Medulla oblongata (tissue), 1 donor: ENCODE measurements at regions not wholly inside any gene's neighbourhood (a gene's known extent, or its start where the extent isn't known, plus 50 kb on each side); places are given as distances from the start of the nearest gene placed in this dataset.
A peak's percentile ranks its signal among the peaks of the same experiment; 100 is the strongest.

Experiments
- DNase-seq: peaks from one replicate; pipeline ENCODE4 v3.0.0-alpha.2; 2015; ENCODE audit errors: extremely low spot score

DNA sequence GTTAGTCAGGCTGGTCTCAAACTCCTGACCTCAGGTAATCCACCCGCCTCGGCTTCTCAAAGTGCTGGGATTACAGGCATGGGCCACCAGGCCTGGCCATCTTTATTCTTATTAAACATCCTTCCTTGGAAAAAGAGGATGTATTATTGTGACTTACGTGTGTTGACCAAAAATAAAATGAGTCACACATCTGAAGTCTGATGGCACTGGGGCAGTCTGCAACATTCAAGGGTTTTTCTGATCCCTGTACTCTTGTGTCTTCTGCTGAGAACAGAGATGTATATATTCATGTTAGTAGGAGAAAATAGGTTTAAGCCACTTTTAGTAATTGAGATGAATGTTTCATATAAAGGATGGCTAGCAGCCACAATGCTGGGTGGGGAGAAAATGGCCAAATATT lies 129.9 kb upstream of the RIPOR2 start:
- no peak for DNase-seq

DNA sequence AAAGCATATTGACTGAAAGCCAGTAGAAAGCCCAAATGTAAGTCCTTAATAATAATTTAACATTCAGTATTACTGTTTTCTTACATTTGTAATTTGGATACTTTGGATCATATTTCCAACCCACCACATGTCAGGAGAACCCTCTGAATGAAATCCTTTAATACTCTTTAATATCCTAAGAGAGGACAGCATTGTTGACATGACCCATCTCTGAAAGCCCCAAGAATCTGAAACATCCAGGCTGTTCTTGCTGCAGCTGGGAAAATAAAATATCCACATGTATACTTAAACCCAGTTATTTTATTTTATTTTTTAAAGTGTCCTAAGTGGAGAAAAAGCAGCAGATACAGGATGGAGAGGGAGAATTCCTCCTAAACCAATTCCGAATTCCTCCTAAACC lies 130.8 kb upstream of the RIPOR2 start:
- no peak for DNase-seq

DNA sequence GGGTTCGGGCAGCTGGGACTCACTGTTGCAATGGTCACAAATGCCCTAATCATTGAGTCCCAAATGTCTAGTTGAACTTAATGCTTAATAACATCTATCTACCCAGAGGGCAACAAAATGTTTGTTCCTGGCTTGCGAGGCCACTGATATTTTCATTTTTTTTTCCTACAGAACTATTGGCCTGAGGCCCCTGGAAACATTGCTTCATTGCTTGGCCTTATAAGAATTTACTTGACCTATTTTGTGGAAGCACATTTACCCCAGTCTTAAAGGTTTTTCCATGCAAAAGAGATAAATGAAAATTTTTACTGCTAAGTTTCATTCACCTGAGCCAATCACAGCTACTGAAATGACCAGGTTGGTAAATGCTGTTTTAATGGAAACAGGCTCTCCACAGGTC lies 133.1 kb upstream of the RIPOR2 start:
- no peak for DNase-seq

DNA sequence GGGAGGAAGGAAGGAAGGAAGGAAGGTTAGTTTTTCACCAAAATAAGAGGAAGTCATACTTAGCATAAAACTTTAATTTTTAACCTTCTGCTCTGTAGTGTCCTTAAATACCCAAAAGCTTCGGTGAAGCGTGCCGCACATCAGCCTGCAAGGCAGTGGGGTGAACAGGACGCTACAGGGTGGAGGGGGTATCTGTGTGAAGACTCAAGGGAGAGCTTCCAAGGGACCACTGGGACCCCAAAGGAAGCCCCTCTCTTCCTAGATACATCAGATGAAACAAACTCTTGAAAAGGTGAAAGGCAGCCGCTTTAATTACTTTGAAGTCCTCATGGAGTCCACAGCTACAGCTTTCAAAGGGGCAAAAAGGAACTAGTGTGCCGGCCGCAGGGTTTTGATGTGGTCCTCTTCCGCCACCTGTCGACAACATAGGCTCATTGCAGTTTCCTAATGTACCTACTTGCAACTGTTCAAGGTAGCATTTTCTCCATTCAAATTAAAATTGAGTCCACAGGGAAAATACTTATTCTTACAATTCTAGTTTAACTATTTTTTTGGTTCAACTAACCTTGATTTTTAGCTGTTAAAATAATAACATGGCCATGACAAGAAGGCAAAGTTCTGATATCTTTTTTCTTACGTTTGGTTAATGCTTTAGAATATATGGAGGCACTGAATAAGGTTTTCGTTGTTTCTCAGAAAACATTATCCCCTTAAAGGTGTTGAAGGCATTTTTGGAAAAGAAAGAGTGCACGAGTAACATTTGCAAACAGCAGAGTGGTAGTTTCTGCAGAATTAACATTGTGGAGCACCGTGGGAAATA lies 135.0 kb upstream of the RIPOR2 start:
- peak; percentile 91 for DNase-seq

DNA sequence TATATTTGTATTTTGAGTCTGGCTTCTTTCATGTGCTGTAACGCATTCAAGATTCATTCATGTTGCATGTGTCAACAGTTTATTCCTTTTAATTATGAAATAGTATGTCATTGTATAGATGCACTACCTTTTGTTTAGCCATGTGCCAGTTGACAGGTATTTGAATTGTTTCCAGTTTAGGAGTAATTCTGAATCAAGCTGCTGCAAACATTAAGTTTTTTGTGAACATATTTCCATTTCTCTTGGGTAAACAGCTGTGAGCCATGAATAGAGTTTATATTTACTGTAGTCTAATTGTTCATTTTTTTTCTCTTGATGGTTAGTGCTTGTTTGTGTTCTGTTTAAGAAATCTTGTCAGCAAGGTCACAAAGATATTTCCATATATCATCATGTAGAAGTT lies 142.4 kb upstream of the RIPOR2 start:
- DNase-seq: no peak

DNA sequence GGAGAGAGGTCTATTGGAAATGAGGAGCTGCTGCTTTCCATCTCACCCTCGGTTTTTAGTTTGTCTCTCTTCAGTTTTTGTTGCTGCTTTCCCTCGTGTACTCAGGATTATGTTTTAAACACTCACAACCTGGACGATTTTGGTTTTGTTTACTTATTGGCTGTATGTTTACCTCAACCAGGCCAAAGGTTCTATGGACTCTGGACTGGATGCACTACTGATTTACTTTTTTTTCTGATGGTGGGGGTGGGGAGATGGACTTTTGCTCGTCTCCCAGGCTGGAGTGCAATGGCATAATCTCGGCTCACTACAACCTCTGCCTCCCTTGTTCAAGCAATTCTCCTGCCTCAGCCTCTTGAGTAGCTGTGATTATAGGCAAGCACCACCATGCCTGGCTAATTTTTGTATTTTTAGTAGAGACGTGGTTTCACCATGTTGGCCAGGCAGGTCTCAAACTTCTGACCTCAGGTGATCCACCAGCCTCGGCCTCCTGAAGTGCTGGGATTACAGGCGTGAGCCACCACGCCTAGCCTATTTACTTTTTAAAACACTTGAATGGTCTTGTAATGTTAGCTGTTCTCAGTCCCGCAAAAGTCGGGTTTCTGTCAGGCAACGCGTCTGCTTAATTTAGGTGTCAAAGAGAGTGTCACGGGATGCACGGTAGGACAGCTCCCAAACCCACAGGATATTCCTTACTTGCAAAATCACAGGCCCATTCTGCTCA lies 148.2 kb upstream of the RIPOR2 start:
- DNase-seq: no peak

DNA sequence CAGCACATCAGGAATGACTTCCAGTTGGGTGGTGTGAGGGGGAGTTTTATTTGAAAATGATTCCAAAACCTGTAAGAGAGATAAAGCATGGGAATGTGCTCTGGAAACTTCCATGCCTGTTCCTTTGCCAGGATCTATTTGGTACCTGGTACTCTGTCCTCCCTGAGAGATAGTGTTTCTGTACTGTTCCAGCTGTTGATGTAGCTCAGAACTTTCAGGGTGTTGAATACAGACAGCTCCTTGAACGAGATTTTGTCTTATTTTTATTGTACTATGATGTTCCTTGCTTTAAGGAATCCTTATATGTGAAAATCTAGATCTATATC lies 148.7 kb upstream of the RIPOR2 start:
- DNase-seq: no peak

DNA sequence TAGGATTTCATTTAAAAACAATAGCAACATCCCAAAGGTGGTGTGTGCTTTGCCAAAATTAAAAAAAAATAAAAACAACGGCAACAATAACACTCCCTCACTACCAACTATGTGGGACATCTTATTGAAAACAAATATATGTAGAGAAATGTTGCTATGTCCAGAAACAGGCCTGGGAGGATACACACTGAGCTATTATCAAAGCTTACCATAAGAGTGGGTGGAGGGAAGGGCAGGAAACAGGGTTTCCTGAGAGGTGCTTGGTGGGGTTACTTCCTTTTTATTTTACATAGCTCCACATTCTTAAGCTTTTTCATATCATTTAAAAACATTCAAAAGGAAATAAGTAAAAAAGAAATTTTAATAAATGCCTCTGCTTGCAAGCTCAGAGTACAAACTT lies 150.0 kb upstream of the RIPOR2 start:
- no peak for DNase-seq

DNA sequence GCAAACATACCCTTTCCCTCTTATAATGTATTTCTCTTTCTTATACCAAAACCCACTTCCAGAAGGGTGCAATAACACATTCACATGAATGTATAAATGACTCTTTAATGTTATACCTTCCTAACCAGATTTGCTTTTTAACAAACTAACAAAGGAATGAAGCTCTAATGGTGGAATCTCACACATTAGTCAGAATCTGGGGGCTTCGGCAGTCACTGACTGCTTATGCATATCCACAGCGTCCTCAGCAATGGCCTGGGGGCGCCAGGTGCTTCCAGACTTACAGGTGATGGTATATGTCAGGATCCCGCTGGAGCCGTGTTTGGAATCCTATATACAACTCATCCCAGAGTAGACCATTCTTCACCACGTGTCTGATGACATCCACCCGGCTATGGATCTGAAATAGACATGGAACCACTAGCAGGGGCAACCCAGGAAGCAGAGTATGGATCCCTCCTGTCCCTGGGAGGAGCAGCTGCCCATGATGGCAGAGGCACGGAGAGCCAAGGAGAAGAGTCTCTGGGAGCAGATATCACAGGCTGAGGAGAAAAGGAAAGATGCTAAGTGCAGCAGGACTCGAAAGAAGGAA lies 150.8 kb upstream of the RIPOR2 start:
- no peak for DNase-seq

DNA sequence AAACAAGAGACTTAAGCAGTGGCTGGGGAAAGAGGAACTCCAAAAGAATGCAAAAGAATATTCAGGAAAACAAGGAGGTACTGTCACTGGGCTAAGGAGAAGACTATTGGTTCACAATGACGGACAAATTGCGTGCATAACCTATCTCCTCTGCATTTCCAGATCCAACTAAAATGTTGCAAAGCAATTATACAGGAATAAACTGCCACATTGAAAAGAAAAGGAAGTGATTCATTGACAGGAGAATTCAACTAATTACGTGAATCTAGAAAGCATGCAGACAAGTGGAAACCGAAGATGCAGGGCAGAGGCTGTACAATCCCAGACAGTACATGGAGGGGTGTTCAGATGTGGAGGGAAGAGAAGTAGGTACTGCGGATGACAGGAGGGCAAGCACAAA lies 152.8 kb upstream of the RIPOR2 start:
- no peak for DNase-seq

DNA sequence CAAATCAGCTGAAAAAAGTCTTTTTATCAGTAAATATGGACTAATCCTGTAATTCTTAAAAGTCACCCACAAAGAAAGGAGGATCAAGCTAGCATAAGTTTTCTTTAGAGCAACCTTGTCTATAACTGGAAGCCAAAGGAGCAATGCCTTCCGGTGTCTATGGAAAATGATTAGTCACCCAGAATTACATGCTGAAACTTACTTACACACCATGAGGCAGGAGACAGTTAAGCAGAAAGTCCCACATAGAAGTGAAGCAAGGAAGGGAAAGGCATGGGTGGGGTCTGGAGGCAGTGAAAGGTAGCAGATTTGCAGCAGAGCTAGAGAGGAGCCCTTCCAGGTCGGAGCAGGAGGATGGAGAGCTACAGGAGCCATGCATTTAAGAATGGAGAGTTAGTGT lies 153.7 kb upstream of the RIPOR2 start:
- no peak for DNase-seq

DNA sequence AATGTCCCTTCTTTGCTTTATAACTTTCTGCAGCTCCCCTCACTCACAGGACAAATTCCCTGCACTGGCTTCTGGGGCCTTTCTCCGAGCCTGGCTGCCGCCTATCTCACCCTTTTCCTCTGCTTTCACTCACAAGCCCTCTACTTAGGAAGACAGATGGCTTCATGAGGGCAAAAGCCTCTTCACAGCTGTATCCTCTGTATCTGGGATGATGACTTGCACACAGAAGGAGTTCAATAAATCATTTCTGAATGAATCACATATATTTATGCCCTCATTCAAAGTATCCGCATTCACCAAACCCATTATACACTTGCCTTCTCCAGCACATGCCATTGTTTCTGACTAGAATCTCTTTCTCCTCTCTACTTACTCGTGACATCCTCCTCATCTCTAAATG lies 159.0 kb upstream of the RIPOR2 start:
- DNase-seq: no peak

DNA sequence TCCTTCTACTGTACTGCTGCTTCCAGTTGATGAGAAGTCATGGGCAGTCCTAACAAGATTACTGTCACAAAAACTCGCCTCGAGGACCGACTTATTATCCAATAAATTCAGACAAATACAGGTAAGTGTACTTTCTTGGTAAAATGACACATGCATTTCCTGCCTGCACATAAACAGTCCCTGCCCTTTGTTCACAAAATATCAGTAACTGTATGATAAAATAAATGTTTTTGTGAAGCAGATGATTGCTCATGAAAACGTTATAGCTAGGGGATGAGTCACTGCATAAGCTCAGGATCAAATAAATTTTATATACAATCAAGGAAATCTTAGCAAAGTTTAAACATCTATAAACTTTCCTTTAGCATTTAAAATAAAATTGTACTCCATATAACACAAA lies 164.5 kb upstream of the RIPOR2 start:
- DNase-seq: no peak

DNA sequence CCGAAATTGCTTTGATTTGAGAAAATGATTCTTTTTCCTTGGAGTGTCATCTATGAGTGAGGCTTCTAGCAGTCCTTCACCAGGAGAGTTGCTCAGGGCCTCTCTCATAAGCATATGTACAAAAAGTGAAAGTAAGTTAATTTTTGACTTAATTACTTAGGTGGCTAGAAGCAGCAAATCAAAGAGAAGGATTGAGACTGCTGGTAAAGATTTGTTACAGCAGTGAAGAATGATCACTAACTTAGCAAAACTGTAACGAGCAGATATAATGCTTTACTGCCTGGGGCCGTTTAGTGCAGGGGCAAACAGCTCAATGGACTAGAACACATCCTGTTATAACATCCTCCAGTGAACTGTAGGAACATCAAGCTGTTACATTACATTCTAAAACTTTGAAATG lies 167.8 kb upstream of the RIPOR2 start:
- DNase-seq: no peak

DNA sequence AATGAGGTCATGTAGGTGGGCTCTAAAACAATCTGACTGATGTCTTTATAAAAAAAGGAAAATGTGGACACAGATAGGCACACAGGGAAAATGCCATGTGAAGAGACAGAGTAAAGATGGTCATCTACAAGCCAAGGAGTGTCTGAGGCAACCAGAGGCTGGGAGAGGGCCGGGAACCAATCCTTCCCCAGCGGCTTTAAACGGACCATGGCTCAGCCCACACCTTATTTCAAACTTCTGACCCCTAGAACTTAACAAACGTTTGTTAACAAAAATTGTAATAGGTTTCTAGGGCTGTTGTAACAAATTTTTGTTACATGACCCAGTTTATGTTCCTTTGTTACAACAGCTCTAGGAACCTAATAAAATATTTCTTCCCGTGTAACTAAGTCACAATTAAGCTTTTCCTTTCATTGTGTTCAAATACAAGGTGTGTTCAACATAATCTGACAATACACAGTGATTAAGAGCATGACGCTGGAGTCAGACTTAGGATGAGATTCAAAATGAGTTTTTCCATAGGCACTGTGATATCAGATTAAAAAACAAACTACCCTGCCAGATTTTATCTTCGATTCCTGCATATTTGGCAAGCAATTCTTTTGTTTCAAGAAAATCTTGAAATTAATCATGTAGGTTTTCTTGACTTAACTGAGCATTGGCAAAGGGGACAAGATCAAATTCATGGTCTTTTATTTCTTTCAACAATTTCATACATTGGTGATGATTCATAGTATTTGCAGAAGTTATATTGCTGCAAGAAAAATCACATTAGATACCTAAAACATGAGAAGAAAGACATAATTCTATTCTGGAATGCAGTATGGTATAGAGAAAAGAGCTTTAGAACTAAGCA lies 169.5 kb upstream of the RIPOR2 start:
- DNase-seq: no peak

DNA sequence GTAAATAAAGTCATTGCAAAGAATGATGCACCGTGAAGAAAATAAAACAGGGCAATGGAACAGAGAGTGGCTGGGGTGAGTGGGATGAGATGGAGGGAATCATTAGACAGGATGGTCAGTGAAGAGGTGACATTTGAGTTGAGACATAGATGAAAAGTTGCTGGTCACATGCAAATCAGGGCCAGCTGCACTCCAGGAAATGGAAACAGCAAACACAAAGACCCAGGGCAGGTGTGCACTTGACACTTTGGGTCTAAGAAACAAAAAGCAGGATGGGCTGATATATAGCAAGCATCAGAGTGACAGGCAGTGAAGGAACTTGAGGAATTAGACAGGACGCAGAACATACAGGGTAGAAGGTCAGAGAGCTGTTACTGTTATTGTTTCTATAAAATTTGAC lies 171.5 kb upstream of the RIPOR2 start:
- DNase-seq: no peak

DNA sequence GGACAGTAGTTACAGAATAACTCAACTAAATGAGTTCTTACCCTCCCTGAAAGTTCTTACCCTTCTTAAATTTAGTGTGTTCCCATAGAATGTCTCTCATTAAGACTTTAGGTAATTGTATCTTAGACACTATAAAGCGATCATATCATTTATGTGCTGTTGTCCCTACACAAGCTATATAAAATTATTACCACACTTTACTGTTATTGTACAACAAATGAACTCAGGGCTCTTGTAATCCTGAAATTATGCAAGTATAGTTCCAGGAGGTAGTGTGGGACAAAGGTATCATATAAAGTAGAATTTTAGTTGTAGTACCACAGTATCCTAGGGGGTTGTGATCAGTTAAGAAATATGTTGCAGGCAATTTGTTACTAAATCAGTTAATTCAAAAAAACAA lies 167.4 kb upstream of the CARMIL1 start:
- no peak for DNase-seq

DNA sequence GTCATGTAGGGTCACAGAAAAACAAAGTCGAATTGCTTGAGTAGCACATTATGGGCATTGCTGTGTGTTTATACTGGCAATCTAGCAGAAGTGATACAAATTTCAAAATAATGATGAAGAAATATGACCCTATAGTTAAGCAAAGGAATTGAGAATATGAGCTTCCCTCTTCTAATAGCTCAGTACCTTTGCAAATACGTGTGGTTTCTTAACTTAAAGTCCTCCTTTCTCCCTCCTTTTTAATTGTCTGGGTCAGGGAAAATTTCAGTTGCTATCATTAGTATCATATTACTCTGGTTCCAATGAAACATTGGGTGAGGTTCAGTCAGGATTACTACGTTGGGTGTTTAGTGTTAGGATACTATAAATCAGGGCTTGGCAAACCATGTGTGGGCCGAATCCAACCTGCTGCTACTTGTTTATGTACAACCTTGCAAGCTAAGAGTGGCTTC lies 166.8 kb upstream of the CARMIL1 start:
- no peak for DNase-seq

DNA sequence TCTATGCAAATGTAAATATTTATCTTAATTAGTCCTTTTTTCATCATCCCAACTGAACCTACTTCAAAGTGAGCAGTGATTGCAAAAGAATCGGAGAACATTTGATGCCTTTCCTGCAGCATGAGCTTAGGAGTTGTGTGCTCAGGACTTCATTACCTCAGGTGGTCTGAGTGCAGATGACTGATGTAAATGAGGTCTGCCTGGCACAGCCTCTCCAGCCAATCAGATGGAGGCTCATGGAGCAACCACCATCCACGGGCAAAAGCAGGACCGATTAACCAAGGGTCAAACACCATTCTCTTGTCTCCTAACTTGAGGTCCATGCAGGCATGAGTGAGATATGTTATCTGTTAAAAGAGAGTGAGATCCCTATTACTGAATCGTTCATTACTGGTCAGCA lies 165.7 kb upstream of the CARMIL1 start:
- DNase-seq: no peak

DNA sequence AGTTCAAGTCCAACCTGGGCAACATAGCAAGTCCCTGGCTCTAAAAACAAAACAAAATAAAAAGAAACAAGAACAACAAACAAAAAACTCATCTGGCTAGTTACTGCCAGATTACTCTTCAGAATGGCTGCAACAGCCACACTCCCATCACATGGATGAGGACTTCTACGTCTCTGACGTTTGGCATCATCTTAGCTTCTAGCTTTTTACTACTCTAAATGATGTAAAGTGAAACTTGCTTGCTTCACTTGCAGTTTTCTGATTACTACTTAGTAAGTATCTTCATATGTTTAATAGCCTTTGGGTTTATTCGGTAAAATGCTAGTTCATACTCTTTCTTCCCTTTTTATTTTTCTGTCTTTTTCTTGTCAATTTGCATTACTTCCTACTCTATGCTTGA lies 161.1 kb upstream of the CARMIL1 start:
- DNase-seq: no peak

DNA sequence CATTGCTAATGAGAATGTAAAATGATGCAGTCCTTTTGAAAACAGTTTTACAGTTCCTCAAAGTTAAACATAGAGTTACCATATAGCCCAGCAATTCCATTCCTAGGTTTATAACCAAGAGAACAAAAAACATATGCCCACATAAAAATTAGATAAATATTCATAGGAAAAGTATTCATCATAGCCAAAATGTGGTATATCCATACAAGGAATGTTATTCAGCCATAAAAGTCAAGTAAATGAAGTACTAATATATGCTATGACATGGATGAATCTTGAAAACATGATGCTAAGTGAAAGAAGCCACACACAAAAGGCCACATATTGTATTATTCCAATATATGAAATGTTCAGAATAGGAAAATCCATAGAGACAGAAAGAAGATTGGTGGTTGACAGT lies 158.0 kb upstream of the CARMIL1 start:
- DNase-seq: no peak

DNA sequence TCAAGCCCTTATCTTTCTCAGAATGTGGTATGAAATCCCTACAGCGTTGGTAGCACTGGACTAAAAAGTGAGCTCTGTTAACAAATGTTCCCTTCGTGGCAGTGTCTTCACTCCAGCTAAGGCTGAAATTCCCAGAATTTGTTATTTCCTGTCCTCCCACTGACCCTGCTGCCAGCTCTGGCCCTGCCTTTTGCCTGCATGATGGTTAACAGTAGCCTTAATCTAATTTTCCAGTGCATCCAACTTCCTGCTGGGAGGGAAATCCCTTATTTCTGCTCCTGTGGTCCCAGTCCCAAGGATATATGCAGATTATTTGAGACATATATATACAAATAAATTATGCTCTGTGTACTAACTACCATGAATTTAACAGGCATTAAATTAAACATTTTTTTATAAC lies 157.2 kb upstream of the CARMIL1 start:
- DNase-seq: no peak
